ENCODE measurements at regions not wholly inside any gene's neighbourhood (a gene's known extent, or its start where the extent isn't known, plus 50 kb on each side); places are given as distances from the start of the nearest gene placed in this dataset.

- no peaks in the 10 kb centered on the region for H3K27me3 ChIP-seq (ENCODE audit: insufficient read depth, poor library complexity, severe bottlenecking)
- H3K27ac ChIP-seq (replicated peaks) = peak overlapping the region; percentile 70
- no peak overlapping the region for H3K4me3 ChIP-seq (replicated peaks; ENCODE audit: insufficient read depth, low read length)
- TF ChIP-seq GABPA (IDR thresholded peaks at IDR 0.05; ENCODE audit: low read depth) = no peak
- no peak for TF ChIP-seq POLR2AphosphoS5 (IDR thresholded peaks at IDR 0.05; ENCODE audit: low read depth)
- no peak for TF ChIP-seq REST (IDR thresholded peaks at IDR 0.05; ENCODE audit: insufficient replicate concordance, low read depth)
- TF ChIP-seq SPI1 (IDR thresholded peaks at IDR 0.05; ENCODE audit: borderline replicate concordance, low read depth) = no peak
- TF ChIP-seq CTCF (IDR thresholded peaks at IDR 0.05; ENCODE audit: insufficient read depth, low read length) = no peak
- peak in 1 of 2 experiments; percentile 9 for DNase-seq (ENCODE audit: low read depth in 1 of 2, low spot score in 1 of 2)
These were observed 73.9 kb upstream of the TANC2 start for GRCh38 chr17:62892061-62892675.

- no peak overlapping the region for H3K4me3 ChIP-seq (replicated peaks; ENCODE audit: insufficient read depth, low read length)
- no peak for TF ChIP-seq GABPA (IDR thresholded peaks at IDR 0.05; ENCODE audit: low read depth)
- no peak for TF ChIP-seq POLR2AphosphoS5 (IDR thresholded peaks at IDR 0.05; ENCODE audit: low read depth)
- no peak for TF ChIP-seq CTCF (IDR thresholded peaks at IDR 0.05; ENCODE audit: insufficient read depth, low read length)
- no peak for TF ChIP-seq SPI1 (IDR thresholded peaks at IDR 0.05; ENCODE audit: borderline replicate concordance, low read depth)
- no peak for TF ChIP-seq REST (IDR thresholded peaks at IDR 0.05; ENCODE audit: insufficient replicate concordance, low read depth)
- no peaks in the 10 kb centered on the region for H3K27me3 ChIP-seq (ENCODE audit: insufficient read depth, poor library complexity, severe bottlenecking)
- peak overlapping the region; percentile 70 for H3K27ac ChIP-seq (replicated peaks)
- DNase-seq (ENCODE audit: low read depth in 1 of 2, low spot score in 1 of 2) = no peak
These were observed 74.4 kb upstream of the TANC2 start for GRCh38 chr17:62891659-62892058.

- no peak for TF ChIP-seq REST (IDR thresholded peaks at IDR 0.05; ENCODE audit: insufficient replicate concordance, low read depth)
- no peak for TF ChIP-seq GABPA (IDR thresholded peaks at IDR 0.05; ENCODE audit: low read depth)
- no peak for TF ChIP-seq CTCF (IDR thresholded peaks at IDR 0.05; ENCODE audit: insufficient read depth, low read length)
- no peak for TF ChIP-seq POLR2AphosphoS5 (IDR thresholded peaks at IDR 0.05; ENCODE audit: low read depth)
- no peak for TF ChIP-seq SPI1 (IDR thresholded peaks at IDR 0.05; ENCODE audit: borderline replicate concordance, low read depth)
- H3K27ac ChIP-seq (replicated peaks) = no peak overlapping the region
- no peaks in the 10 kb centered on the region for H3K27me3 ChIP-seq (ENCODE audit: insufficient read depth, poor library complexity, severe bottlenecking)
- no peak overlapping the region for H3K4me3 ChIP-seq (replicated peaks; ENCODE audit: insufficient read depth, low read length)
- no peak for DNase-seq (ENCODE audit: low read depth in 1 of 2, low spot score in 1 of 2)
These were observed 77.3 kb upstream of the TANC2 start for GRCh38 chr17:62888765-62889164.

Data from HL-60 (cell line).